ENCODE measurements at regions not wholly inside any gene's neighbourhood (a gene's known extent, or its start where the extent isn't known, plus 50 kb on each side); places are given as distances from the start of the nearest gene placed in this dataset.

- TF ChIP-seq CTCF (IDR thresholded peaks at IDR 0.05; ENCODE audit: poor library complexity) (no peak), EZH2 (IDR thresholded peaks at IDR 0.05; ENCODE audit: borderline replicate concordance) (no peak)
Observed at GRCh38 chr5:57592236-57592635, 109.6 kb upstream of the ACTBL2 start.

Data from hepatocyte (in vitro differentiated cells).